ENCODE measurements at regions not wholly inside any gene's neighbourhood (a gene's known extent, or its start where the extent isn't known, plus 50 kb on each side); places are given as distances from the start of the nearest gene placed in this dataset.
"Not testable (repeated sequence)": the region's sequence is repeated elsewhere in the genome, so short reads cannot be mapped to it uniquely, and the experiment has no call there.

DNA sequence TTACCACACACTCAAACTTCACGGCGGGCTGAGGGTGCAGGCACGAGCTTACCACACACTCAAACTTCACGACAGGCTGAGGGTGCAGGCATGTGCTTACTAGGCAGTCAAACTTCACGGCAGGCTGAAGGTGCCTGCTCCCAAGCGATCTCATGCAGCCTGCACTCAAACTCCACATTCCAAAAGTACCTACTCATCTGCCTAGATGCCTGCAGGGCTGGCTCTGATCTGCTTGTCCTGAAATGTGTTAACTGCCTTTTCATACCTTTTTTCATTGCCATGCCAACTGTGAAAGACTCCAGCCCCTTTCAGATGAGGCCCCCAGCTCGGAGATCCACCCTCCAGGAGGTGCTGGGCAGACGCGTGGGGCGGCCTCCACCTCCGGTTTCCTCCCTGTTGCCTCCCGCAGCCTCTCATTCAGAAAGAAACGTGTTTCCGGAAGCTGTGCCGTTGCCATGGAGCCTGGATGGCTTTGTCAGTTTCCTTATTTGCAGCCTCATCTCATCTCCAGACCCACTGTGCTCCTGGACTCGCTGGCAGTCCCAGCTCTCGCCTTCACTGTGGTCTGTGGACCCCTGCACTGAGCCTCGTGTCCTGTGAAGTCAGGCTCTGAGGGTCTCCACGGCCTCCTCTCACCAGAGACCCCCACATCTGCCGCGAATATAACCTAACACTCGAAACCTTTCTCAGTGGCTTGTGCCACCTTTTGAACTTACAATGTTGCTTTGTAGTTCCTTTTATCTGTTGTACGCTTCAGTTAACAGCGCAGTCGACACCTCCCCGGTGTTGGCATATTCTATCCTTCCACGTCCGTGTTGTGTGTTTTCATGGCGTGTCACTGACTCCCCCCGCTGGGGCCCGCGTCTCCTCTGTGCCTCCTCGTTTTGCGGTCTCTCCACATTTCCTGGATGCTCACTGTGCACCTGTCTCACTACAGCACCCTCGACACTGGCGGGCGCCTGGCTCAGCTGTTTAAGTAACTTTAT lies 106.1 kb upstream of the ALKAL2 start:
- DNase-seq, result peak; percentile 52 to 59

- DNase-seq, result no peak
Measured at GRCh38 chr2:392926-393280, 105.0 kb upstream of the ALKAL2 start.

GRCh38 chr2:392181-392925 lies 104.5 kb upstream of the ALKAL2 start:
- DNase-seq, result no peak

GRCh38 chr2:391696-392095 lies 103.8 kb upstream of the ALKAL2 start:
- no peak for DNase-seq

DNA sequence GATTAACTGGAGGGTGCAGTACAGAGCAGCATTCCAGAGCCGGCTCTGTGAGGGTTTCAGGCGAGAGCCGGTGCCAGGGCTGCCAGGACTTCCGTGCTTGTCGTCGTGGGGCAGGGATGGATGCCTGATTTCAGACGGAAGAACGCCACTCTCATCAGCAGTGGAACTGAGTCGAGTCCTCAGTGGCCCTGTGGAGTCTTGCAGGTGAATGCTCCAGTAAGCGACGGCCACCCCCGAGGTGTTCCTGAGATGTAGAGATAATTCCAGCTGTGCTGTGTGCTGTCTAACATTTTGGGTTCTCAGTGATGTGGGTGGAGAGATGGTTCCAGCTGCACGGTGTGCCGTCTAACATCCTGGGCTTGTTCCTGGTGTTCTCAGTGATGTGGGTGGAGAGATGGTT lies 103.1 kb upstream of the ALKAL2 start:
- no peak for DNase-seq

GRCh38 chr2:389985-390384 lies 102.1 kb upstream of the ALKAL2 start:
- not testable (repeated sequence) for DNase-seq

DNA sequence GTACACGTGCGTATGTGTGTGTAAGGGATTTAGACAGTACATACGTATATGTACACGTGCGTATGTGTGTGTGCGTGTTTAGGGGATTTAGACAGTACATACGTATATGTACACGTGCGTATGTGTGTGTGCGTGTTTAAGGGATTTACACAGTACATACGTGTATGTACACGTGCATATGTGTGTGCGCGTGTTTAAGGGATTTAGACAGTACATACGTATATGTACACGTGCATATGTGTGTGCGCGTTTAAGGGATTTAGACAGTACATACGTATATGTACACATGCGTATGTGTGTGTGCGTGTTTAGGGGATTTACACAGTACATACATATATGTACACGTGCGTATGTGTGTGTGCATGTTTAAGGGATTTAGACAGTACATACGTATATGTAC lies 100.9 kb upstream of the ALKAL2 start:
- DNase-seq, result not testable (repeated sequence)

- no peak for DNase-seq
Measured at GRCh38 chr2:387980-388421, 100.1 kb upstream of the ALKAL2 start.

DNA sequence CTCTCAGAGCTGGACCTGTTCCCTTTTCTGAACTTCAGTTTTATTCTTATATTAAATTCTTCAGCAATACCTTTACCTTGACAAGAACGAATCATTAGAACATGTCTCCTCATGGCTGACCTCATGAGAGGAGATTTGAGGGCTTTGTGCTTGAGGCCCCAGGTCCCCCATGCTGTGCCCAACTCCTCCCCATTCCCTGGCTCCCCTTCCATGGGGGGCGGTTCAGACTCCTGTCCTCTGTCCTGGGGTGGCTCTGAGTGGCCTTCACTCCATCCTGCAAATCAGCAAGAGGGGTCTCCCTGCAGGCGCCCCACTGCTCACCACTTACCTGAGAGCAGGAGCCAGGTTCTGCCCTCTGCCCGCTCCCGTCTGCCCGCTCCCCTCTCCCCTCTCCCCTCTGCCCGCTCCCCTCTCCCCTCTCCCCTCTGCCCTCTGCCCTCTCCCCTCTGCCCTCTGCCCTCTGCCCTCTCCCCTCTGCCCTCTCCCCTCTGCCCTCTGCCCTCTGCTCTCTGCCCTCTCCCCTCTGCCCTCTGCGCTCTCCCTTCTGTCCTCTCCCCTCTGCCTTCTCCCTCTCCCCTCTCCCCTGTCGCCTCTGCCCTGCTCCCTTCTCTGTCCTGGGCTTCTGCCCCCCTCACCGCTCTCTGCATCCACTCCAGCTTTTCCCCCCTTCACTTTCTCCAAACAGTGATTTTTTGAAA lies 98.7 kb upstream of the ALKAL2 start:
- no peak for DNase-seq

DNA sequence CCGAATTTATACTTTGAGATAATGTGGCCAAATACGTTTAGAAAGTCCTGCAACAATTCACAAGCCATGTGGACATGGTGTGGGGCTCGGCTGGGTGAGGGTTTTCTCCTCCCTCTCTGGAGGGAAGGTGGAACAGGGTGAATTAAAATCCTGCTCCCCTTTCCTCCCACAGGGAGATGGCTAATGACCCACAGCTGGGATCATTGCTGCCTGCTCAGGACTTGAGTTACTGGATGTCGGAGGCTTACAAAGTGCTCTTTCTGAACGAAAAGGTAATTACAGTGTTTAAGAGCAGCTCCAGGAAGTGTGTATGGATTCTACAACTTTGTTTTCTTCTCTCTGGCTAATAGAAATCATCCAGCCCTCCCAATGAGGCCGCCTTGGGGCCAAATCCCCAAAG lies 97.9 kb upstream of the ALKAL2 start:
- no peak for DNase-seq

DNA sequence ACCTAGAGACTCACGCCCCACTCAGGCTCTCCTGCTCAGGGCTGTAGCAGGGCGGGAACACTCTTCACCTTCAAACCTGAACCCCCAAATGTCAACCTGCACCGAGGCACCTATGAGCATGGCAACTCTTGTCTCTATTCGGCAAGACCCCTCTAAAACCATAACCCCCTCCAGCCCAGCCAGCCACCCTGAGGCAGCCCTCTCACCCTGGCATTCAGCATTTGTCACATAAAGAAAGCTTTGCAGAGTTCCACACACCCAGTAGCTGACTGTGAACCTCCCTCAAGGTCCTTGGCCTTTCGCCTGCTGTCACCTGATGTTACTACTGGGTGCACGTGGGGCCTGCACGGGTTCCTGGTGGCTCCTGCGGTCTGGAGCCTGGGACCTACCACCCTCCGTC lies 97.2 kb upstream of the ALKAL2 start:
- no peak for DNase-seq

DNA sequence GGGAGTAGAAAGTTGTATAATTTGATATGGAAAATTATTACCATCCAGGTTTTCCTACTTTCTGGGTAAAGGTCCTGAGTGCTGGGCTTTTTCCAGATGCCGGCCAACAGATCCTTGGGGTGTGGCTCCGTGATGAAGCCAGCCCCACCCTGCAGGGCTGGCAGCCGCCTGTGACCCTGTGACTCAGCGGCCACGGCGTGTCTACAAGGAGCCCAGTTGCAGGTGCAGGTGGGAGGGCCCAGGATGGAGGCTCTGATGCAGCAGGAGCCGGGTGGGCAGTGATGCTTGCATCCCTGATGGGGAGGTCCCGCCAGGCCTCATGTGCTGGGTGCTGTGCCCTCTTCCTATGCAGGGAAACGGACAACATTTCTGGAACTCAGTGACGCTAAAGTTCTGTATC lies 96.0 kb upstream of the ALKAL2 start:
- DNase-seq, result no peak

- no peak for DNase-seq
Measured at GRCh38 chr2:383178-383577, 95.3 kb upstream of the ALKAL2 start.

GRCh38 chr2:382728-383022 lies 94.8 kb upstream of the ALKAL2 start:
- no peak for DNase-seq

DNA sequence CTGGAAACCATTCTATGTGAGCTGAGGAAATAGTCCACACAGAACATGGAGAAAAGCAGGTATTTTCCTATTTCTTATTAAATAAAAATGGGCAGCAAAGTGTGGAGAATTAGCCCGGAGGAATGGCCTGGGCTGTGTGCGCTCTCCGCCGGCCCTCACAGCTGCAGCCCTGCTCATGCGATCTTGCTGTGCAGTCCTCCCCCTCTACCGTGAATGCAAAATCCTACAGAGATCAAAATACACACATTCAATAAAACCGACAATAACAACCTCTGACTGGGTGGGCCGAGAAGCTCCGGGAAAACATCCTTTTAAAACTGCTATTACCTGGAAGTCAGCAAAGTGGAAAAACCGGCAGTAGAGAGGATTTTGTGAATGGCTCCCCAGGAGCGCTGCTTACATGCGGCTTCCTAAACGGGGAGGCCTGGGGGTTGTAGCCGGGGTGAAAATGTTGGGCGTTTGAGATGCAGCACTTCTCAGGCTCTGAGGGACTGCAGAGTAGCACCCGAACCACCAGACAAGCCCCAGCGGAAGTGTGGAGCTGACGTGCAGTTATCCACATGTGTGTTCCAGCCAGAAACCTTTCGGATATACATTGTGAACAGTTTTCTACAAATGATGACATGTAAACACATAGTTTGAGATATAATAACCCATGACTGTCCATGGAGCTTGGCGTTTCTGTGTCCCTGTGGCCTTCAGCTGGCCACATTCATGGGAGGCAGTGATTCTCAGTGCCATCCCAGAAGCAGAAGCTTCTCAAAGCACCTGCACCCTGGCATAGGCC lies 94.2 kb upstream of the ALKAL2 start:
- DNase-seq, result no peak

GRCh38 chr2:381181-381580 lies 93.3 kb upstream of the ALKAL2 start:
- no peak for DNase-seq

DNA sequence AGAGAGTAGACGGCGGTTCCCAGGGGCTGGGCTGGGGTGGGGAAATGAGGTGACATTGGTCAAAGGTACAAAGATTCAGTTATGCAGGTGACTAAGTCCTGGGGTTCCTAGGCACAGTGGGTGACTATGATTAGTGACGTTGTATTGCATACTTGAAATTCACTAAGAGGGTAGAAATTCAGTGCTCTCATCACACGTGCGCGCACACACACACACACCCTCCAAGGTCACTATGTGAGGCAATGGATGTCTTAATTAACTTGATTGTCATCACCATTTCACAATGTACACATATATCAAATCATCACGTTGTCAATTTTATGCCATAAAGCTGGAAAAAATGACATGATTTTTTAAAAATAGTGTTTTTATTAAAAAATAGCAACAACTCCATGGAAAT lies 92.9 kb upstream of the ALKAL2 start:
- no peak for DNase-seq

DNA sequence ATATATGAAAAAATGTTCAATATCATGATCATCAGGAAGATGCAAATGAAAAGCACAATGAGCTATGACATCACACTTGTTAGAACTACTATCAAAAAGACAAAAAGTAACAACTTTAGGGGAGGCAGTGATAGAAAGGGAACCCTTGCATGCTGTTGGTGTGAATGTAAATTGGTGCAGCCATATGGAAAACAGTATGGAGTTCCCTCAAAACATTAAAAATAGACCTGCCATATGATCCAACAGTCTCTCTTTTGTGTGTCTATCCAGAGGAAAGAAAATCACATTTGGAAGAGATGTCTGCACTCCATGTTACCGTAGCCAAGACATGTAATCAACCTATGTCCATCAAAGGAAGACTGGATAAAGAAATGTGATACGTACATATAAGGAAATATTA lies 92.3 kb upstream of the ALKAL2 start:
- no peak for DNase-seq

DNA sequence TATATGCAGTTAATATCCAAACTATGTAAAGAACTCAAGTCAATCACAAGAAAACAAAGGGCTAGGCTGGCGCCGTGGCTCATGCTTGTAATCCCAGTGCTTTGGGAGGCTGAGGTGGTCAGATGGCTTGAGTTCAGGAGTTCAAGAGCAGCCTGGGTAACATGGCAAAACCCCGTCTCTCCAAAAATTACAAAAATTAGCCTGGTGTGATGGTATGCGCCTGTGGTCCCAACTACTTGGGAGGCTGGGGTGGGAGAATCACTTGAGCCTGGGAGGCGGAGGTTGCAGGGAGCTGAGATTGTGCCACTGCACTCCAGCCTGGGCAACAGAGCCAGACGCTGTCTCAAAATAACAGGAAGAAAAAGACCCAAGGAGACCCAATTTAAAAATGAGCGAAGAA lies 91.9 kb upstream of the ALKAL2 start:
- DNase-seq, result no peak

- DNase-seq, result no peak
Measured at GRCh38 chr2:378364-378763, 90.5 kb upstream of the ALKAL2 start.

GRCh38 chr2:377414-377813 lies 89.5 kb upstream of the ALKAL2 start:
- DNase-seq, result no peak

DNA sequence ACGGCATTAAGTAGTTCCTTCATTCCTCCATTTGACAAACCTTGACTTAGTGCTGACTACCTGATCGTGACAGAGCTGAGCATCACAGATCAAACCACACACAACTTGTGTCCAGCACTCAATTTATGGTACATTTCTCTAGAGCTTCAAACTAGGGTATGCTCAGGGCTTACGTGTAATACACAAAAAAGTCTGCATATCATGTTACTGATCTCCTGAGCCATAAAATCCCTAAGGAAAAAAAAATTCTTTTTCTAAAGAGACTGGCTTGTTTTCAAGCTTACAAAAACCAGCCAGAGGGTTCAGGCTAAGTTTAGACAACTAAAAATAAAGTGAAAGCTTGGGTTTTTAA lies 88.0 kb upstream of the ALKAL2 start:
- no peak for DNase-seq
